ENCODE measurements at regions not wholly inside any gene's neighbourhood (a gene's known extent, or its start where the extent isn't known, plus 50 kb on each side); places are given as distances from the start of the nearest gene placed in this dataset.
"Not testable (repeated sequence)": the region's sequence is repeated elsewhere in the genome, so short reads cannot be mapped to it uniquely, and the experiment has no call there.

DNA sequence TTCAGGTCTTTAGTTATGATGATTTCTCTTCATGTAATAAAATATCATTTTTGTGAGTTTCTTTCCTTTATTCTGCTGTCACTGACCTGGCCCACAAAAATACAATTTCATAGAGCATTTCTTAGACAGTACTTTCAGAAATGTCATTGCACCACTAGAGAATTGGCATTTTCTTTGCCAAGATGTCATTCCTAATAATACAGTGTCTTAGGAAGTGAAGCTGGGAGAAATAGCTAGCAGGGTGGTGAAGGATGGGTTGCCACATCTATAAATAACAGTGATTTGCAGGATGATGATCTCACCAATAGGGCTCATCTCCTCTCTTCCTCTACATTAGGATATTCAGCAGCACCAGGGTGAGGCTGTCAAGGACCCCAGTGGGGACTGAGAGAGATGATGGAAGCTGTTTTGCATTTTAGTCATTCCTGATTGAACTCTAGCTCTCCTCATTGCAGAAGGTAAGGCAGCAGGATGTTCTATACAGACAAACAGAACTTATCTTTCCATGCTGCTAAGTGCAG lies 452.1 kb downstream of the NXPH1 start:
- ChIA-PET CTCF (no interaction called here), POLR2A (no interaction called here)
- H3K4me3 ChIP-seq (ENCODE audit: low read depth, low read length), result no peak overlapping the region
- TF ChIP-seq, protein P1, sequence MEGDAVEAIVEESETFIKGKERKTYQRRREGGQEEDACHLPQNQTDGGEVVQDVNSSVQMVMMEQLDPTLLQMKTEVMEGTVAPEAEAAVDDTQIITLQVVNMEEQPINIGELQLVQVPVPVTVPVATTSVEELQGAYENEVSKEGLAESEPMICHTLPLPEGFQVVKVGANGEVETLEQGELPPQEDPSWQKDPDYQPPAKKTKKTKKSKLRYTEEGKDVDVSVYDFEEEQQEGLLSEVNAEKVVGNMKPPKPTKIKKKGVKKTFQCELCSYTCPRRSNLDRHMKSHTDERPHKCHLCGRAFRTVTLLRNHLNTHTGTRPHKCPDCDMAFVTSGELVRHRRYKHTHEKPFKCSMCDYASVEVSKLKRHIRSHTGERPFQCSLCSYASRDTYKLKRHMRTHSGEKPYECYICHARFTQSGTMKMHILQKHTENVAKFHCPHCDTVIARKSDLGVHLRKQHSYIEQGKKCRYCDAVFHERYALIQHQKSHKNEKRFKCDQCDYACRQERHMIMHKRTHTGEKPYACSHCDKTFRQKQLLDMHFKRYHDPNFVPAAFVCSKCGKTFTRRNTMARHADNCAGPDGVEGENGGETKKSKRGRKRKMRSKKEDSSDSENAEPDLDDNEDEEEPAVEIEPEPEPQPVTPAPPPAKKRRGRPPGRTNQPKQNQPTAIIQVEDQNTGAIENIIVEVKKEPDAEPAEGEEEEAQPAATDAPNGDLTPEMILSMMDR (IDR thresholded peaks at IDR 0.05; ENCODE audit: insufficient read depth, low read length, missing control alignments), result no peak
- no peak for DNase-seq (ENCODE audit: low read depth, low spot score)

DNA sequence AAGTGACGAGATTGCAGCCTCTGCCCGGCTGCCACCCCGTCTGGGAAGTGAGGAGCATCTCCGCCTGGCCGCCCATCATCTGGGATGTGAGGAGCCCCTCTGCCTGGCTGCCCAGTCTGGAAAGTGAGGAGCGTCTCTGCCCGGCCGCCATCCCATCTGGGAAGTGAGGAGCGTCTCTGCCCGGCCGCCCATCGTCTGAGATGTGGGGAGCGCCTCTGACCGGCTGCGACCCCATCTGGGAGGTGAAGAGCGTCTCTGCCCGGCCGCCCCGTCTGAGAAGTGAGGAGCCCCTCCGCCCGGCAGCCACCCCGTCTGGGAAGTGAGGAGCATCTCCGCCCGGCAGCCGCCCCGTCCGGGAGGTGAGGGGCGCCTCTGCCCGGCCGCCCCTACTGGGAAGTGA lies 456.9 kb downstream of the NXPH1 start:
- H3K4me3 ChIP-seq (ENCODE audit: low read depth, low read length); POLR2A ChIA-PET; DNase-seq (ENCODE audit: low read depth, low spot score); CTCF ChIA-PET: not testable (repeated sequence)

DNA sequence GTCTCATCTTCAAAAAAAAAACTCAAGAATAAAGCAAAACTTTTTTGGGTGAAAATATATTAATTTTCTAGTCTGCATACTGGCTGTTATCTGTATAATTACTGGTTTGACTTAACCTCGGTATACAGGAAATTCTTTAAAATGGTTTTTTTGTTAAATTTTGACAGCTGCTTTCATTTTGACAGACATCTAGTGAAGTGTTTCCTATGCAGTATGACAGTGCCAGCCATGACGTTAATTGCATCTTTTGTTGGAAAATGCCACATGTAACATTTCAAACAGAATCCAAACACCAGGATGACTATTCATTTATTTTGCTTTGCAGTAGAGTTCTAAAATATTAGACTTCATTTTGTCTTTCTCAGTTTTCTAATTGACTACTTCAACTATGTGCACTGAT lies 460.4 kb downstream of the NXPH1 start:
- H3K4me3 ChIP-seq (ENCODE audit: low read depth, low read length), result no peak overlapping the region
- TF ChIP-seq, protein P1 (IDR thresholded peaks at IDR 0.05; ENCODE audit: insufficient read depth, low read length, missing control alignments), result no peak
- ChIA-PET POLR2A (no interaction called here), CTCF (no interaction called here)
- DNase-seq (ENCODE audit: low read depth, low spot score), result no peak

DNA sequence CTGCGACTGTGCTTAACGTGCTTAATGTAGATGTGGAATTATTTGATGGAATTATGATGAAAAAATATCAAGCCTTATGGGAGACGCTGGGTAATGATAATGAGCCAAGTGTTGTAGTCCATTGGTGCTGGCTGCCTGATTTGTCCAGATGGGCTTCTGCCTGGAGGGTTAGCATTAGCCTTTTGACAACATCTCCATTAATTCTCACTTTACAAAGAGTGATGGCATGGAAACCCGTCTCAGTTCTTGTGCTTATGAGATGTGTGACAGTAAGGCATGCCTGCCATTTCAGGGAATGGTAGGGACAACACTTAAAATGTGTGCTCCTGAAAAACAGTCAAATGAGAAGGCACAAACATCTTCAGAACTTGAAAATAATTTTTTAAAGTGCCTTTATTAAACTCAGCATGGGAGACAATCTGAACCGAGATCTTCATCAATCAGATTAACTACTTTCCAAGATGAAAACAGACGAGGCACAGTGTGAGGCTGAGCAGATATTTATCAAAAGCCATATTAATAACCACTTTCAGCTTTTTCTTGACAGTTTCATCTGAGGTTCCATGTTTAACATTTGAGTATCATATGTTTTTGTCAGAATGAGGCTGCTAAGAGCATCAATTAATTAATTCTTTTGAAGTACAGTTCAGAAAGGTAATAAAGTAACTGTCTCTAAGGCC lies 473.1 kb downstream of the NXPH1 start:
- ChIA-PET POLR2A (no interaction called here), CTCF (no interaction called here)
- TF ChIP-seq, protein P1 (IDR thresholded peaks at IDR 0.05; ENCODE audit: insufficient read depth, low read length, missing control alignments), result no peak
- DNase-seq (ENCODE audit: low read depth, low spot score), result no peak
- H3K4me3 ChIP-seq (ENCODE audit: low read depth, low read length), result no peak overlapping the region

DNA sequence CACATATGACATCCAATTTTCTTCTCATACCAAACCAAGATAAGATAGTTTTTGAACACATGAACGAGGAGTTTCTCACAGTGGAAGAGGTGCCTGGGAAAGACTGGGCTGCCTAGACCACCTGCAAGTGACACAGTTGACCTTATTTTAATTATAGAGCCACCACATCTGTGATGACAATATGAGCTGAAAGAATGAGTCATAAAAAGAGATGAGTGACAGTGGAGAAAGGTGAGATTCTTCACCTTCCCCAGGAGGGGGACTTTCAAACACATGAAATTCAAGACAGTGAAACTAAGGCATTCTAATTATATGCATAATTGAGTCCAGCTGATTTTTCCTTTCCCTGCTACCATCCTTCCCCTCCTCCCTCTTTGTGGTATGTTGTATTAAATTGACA lies 475.5 kb downstream of the NXPH1 start:
- CTCF ChIA-PET, result no interaction called here

DNA sequence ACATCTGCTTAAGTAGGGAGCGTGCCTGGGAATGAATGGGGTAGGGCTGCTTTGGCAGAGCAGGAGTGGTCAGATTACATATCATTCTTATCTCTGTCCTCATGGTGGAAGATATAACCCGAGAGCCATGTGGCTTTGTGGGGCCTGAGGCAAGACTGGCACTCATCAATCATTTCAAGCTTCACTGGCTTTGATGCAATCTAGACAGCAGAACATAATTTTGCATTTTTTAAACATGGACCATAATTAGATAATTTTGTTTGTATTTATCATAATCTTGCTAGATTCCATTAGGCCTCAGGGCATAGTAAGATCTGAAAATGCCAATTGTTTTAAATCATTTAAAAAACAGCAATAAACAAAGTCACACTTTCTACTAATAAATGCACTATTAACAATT lies 480.3 kb downstream of the NXPH1 start:
- POLR2A ChIA-PET, result no interaction called here
- CTCF ChIA-PET, result no interaction called here
- no peak for DNase-seq (ENCODE audit: low read depth, low spot score)

More for the DNA sequence above, 475.5 kb downstream of the NXPH1 start:
- POLR2A ChIA-PET, result no interaction called here
- TF ChIP-seq, protein P1 (IDR thresholded peaks at IDR 0.05; ENCODE audit: insufficient read depth, low read length, missing control alignments), result no peak
- no peak for DNase-seq (ENCODE audit: low read depth, low spot score)
- no peak overlapping the region for H3K4me3 ChIP-seq (ENCODE audit: low read depth, low read length)

More for the DNA sequence above, 480.3 kb downstream of the NXPH1 start:
- H3K4me3 ChIP-seq (ENCODE audit: low read depth, low read length), result no peak overlapping the region
- TF ChIP-seq, protein P1 (IDR thresholded peaks at IDR 0.05; ENCODE audit: insufficient read depth, low read length, missing control alignments), result no peak

Data from AG04449 (cell line).